ENCODE measurements at regions not wholly inside any gene's neighbourhood (a gene's known extent, or its start where the extent isn't known, plus 50 kb on each side); places are given as distances from the start of the nearest gene placed in this dataset.

DNA sequence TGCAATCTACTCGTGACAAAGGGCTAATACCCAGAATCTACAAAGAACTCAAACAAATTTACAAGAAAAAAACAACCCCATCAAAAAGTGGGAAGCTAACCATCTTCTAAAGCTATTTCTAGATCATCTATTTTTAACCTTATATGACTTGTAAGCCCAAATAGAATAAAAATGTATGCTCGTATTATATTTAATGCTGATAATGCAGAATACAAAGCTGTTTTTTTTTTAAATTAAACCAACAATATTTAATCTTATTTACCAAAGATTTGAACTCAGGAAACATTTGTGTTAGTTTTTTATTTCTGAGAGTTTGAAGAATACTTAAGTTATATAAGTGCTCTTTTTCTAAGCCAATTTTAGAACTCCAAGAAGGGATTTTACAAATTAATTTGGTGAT is 652.1 kb downstream of the LRRC70 start:
- TF ChIP-seq, protein P1, sequence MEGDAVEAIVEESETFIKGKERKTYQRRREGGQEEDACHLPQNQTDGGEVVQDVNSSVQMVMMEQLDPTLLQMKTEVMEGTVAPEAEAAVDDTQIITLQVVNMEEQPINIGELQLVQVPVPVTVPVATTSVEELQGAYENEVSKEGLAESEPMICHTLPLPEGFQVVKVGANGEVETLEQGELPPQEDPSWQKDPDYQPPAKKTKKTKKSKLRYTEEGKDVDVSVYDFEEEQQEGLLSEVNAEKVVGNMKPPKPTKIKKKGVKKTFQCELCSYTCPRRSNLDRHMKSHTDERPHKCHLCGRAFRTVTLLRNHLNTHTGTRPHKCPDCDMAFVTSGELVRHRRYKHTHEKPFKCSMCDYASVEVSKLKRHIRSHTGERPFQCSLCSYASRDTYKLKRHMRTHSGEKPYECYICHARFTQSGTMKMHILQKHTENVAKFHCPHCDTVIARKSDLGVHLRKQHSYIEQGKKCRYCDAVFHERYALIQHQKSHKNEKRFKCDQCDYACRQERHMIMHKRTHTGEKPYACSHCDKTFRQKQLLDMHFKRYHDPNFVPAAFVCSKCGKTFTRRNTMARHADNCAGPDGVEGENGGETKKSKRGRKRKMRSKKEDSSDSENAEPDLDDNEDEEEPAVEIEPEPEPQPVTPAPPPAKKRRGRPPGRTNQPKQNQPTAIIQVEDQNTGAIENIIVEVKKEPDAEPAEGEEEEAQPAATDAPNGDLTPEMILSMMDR (IDR thresholded peaks at IDR 0.05) = no peak
- TF ChIP-seq EZH2 (IDR thresholded peaks at IDR 0.05) = no peak
